RKO (cell line): ENCODE measurements at regions not wholly inside any gene's neighbourhood (a gene's known extent, or its start where the extent isn't known, plus 50 kb on each side); places are given as distances from the start of the nearest gene placed in this dataset.

Experiments
- DNase-seq: peaks from one replicate; pipeline ENCODE4 v3.0.0-alpha.2; 2016; ENCODE audit warnings: low spot score

- DNase-seq: no peak
Measured at GRCh38 chr2:81942136-81942680, 1637.7 kb upstream of the LRRTM1 start.

GRCh38 chr2:81940266-81940955, 1635.9 kb upstream of the LRRTM1 start:
- DNase-seq: no peak

GRCh38 chr2:81937944-81938343, 1633.4 kb upstream of the LRRTM1 start:
- DNase-seq: no peak

GRCh38 chr2:81903534-81903933, 1599.0 kb upstream of the LRRTM1 start:
- DNase-seq: no peak

GRCh38 chr2:81901017-81901416, 1596.5 kb upstream of the LRRTM1 start:
- DNase-seq: peak; percentile 20

GRCh38 chr2:81895620-81896250, 1591.2 kb upstream of the LRRTM1 start:
- DNase-seq: no peak

- peak; percentile 1 for DNase-seq
Measured at GRCh38 chr2:81894451-81894990, 1590.0 kb upstream of the LRRTM1 start.

- no peak for DNase-seq
Measured at GRCh38 chr2:81876624-81877023, 1572.1 kb upstream of the LRRTM1 start.

- no peak for DNase-seq
Measured at GRCh38 chr2:81872006-81872405, 1567.5 kb upstream of the LRRTM1 start.

GRCh38 chr2:81870119-81870518, 1565.6 kb upstream of the LRRTM1 start:
- no peak for DNase-seq

- DNase-seq: peak; percentile 1
Measured at GRCh38 chr2:81858998-81859397, 1554.4 kb upstream of the LRRTM1 start.

- peak; percentile 3 for DNase-seq
Measured at GRCh38 chr2:81853341-81853740, 1548.8 kb upstream of the LRRTM1 start.

- no peak for DNase-seq
Measured at GRCh38 chr2:81852651-81853050, 1548.1 kb upstream of the LRRTM1 start.

- no peak for DNase-seq
Measured at GRCh38 chr2:81839780-81840179, 1535.2 kb upstream of the LRRTM1 start.

- DNase-seq: peak; percentile 53
Measured at GRCh38 chr2:81835321-81836000, 1530.9 kb upstream of the LRRTM1 start.

GRCh38 chr2:81786811-81787210, 1482.3 kb upstream of the LRRTM1 start:
- DNase-seq: no peak

- no peak for DNase-seq
Measured at GRCh38 chr2:81767187-81767912, 1462.8 kb upstream of the LRRTM1 start.

GRCh38 chr2:81747481-81748070, 1443.0 kb upstream of the LRRTM1 start:
- no peak for DNase-seq

GRCh38 chr2:81739966-81740365, 1435.4 kb upstream of the LRRTM1 start:
- DNase-seq: no peak

- no peak for DNase-seq
Measured at GRCh38 chr2:81734981-81735380, 1430.4 kb upstream of the LRRTM1 start.

GRCh38 chr2:81714817-81715216, 1410.3 kb upstream of the LRRTM1 start:
- no peak for DNase-seq

- peak; percentile 8 for DNase-seq
Measured at GRCh38 chr2:81706856-81707255, 1402.3 kb upstream of the LRRTM1 start.
